Suppressor macrophage treated with lipopolysaccharide for 1 hour (primary cell): ENCODE measurements at regions not wholly inside any gene's neighbourhood (a gene's known extent, or its start where the extent isn't known, plus 50 kb on each side); places are given as distances from the start of the nearest gene placed in this dataset.
A peak's percentile ranks its signal among the peaks of the same experiment; 100 is the strongest.

ENCODE experiments used
- DNase-seq, 3 donors: peaks; one replicate each; pipeline ENCODE4 v3.0.0-alpha.2; 2020 to 2022

GRCh38 chr6:2502096-2502997, 248.4 kb downstream of the MYLK4 start:
- peak in 1 of 3 donors; percentile 20 for DNase-seq

- DNase-seq, result no peak
These were observed 252.6 kb downstream of the MYLK4 start for GRCh38 chr6:2497922-2498623.

- DNase-seq, result no peak
These were observed 250.9 kb upstream of the GMDS start for GRCh38 chr6:2496291-2496690.

GRCh38 chr6:2492686-2493523, 247.5 kb upstream of the GMDS start:
- DNase-seq, result no peak

- DNase-seq, result no peak
These were observed 245.7 kb upstream of the GMDS start for GRCh38 chr6:2491137-2491536.

GRCh38 chr6:2488578-2488977, 243.2 kb upstream of the GMDS start:
- DNase-seq, result no peak

GRCh38 chr6:2485116-2485515, 239.7 kb upstream of the GMDS start:
- DNase-seq, result no peak

- no peak for DNase-seq
These were observed 237.4 kb upstream of the GMDS start for GRCh38 chr6:2482773-2483172.

- no peak for DNase-seq
These were observed 235.9 kb upstream of the GMDS start for GRCh38 chr6:2481307-2481706.

- peak; percentile 29 to 54 (median 51) for DNase-seq
These were observed 235.0 kb upstream of the GMDS start for GRCh38 chr6:2480267-2480966.

GRCh38 chr6:2478200-2478599, 232.8 kb upstream of the GMDS start:
- no peak for DNase-seq

- DNase-seq, result no peak
These were observed 232.3 kb upstream of the GMDS start for GRCh38 chr6:2477666-2478065.

GRCh38 chr6:2477250-2477649, 231.8 kb upstream of the GMDS start:
- DNase-seq, result no peak

- no peak for DNase-seq
These were observed 231.0 kb upstream of the GMDS start for GRCh38 chr6:2476376-2476775.

GRCh38 chr6:2471472-2471871, 226.1 kb upstream of the GMDS start:
- no peak for DNase-seq

- no peak for DNase-seq
These were observed 224.0 kb upstream of the GMDS start for GRCh38 chr6:2469428-2469827.

- no peak for DNase-seq
These were observed 223.2 kb upstream of the GMDS start for GRCh38 chr6:2468601-2468955.

- no peak for DNase-seq
These were observed 222.7 kb upstream of the GMDS start for GRCh38 chr6:2467929-2468600.

- DNase-seq, result no peak
These were observed 219.9 kb upstream of the GMDS start for GRCh38 chr6:2465336-2465735.

GRCh38 chr6:2464641-2465040, 219.2 kb upstream of the GMDS start:
- no peak for DNase-seq

- no peak for DNase-seq
These were observed 217.4 kb upstream of the GMDS start for GRCh38 chr6:2462831-2463230.

GRCh38 chr6:2460216-2460745, 214.9 kb upstream of the GMDS start:
- no peak for DNase-seq
